GM12878 (cell line): ENCODE measurements at regions not wholly inside any gene's neighbourhood (a gene's known extent, or its start where the extent isn't known, plus 50 kb on each side); places are given as distances from the start of the nearest gene placed in this dataset.

ENCODE experiments used
- ATAC-seq: fragments of 200-7000 bp; cut with Tn5 transposase; 3 replicates; pipeline ENCODE4 v1.9.1; 2020; ENCODE audit warnings: mild to moderate bottlenecking, moderate library complexity
- BruUV-seq: library from RNA; stranded (reverse); fragments of 400-500 nt; replicated peaks from 2 replicates; lab custom pipeline; 2021; lab: Mats Ljungman, UMichigan
- CTCF ChIA-PET: fragments of 300-600 bp; sonication (Branson Sonifier 250); formaldehyde crosslinking; extraction: SDS; loops from one replicate; lab custom pipeline; 2021; ENCODE audit warnings: inconsistent platforms; lab: Yijun Ruan, JAX
- POLR2A ChIA-PET: fragments of 350-600 bp; formaldehyde crosslinking; extraction: SDS; loops from one replicate; lab custom pipeline; 2021; ENCODE audit warnings: inconsistent platforms; lab: Charles Lee
- RAD21 ChIA-PET: fragments of 300-600 bp; sonication (Branson Sonifier 250); formaldehyde crosslinking; loops from one replicate; lab custom pipeline; 2023; ENCODE audit warnings: antibody characterized with exemption; ENCODE audit not compliant: unreplicated experiment; lab: Charles Lee
- SMC1A ChIA-PET: fragments of 300-600 bp; sonication (Branson Sonifier 250); formaldehyde crosslinking; loops from one replicate; lab custom pipeline; 2023; ENCODE audit not compliant: unreplicated experiment, uncharacterized antibody; lab: Charles Lee
- DNase-seq: peaks from one replicate; pipeline ENCODE4 v3.0.0-alpha.2; 2011; ENCODE audit warnings: low read depth, low spot score
- FAIRE-seq: peaks from 3 replicates; lab custom pipeline; 2011; peaks lifted over from hg19 to GRCh38; lab: Jason Lieb, UNC
- H2AFZ ChIP-seq: 2 replicates; pipeline ENCODE4 v1.6.0; 2011; ENCODE audit warnings: low read depth, low read length, control low read depth; ENCODE audit not compliant: control insufficient read depth
- H3K27ac ChIP-seq: 2 replicates; pipeline ENCODE4 v1.5.1; 2011; ENCODE audit warnings: control low read depth; ENCODE audit not compliant: control insufficient read depth, insufficient read depth
- H3K27me3 ChIP-seq, 2 experiments: replicated peaks in 1 of 2; 2 replicates each; pipeline versions ENCODE4 v1.6.0 to v1.6.1; 2011; ENCODE audit warnings: low read length in 1 of 2; ENCODE audit not compliant: control insufficient read depth in 2 of 2, insufficient read depth in 2 of 2
- H3K36me3 ChIP-seq, 2 experiments: 2 replicates each; pipeline ENCODE4 v1.5.1; 2011; ENCODE audit warnings: low read length in 1 of 2; ENCODE audit not compliant: control insufficient read depth in 2 of 2, insufficient read depth in 2 of 2
- H3K4me1 ChIP-seq: 2 replicates; pipeline ENCODE4 v1.6.1; 2011; ENCODE audit warnings: mild to moderate bottlenecking, low read length, moderate library complexity, mixed read lengths; ENCODE audit not compliant: control insufficient read depth, insufficient read depth
- H3K4me2 ChIP-seq: 2 replicates; pipeline ENCODE4 v1.6.0; 2011; ENCODE audit warnings: control low read depth; ENCODE audit not compliant: control insufficient read depth, insufficient read depth
- H3K4me3 ChIP-seq: fragments of 200-600 bp; sonication (generic); 2 replicates; pipeline ENCODE4 v1.5.1; 2016
- H3K79me2 ChIP-seq: 2 replicates; pipeline ENCODE4 v1.6.0; 2011; ENCODE audit warnings: low read length; ENCODE audit not compliant: control insufficient read depth, insufficient read depth
- H3K9ac ChIP-seq: 2 replicates; pipeline ENCODE4 v1.8.0; 2011; ENCODE audit warnings: low read length, control low read depth, mixed read lengths; ENCODE audit not compliant: control insufficient read depth, insufficient read depth
- H3K9me3 ChIP-seq: replicated peaks from 3 replicates; pipeline ENCODE4 v1.5.1; 2011; ENCODE audit warnings: mild to moderate bottlenecking, low read length; ENCODE audit not compliant: control insufficient read depth, insufficient read depth
- H4K20me1 ChIP-seq: 2 replicates; pipeline ENCODE4 v1.6.0; 2011; ENCODE audit not compliant: control insufficient read depth, insufficient read depth
- BHLHE40 ChIP-seq, 2 experiments: fragments of 450-650 bp in 1 of 2; IDR thresholded peaks; 2 replicates each; pipeline ENCODE4 v1.6.1; 2011 to 2017; ENCODE audit warnings: low read depth in 2 of 2, borderline replicate concordance in 1 of 2, improper control_type of control experiment in 1 of 2, low read length in 1 of 2, mild to moderate bottlenecking in 1 of 2
- CREM ChIP-seq: IDR thresholded peaks from 2 replicates; pipeline ENCODE4 v1.6.1; 2014; ENCODE audit warnings: antibody characterized with exemption, low read depth
- FOXK2 ChIP-seq: fragments of 450-650 bp; IDR thresholded peaks from 2 replicates; pipeline ENCODE4 v1.6.1; 2017; ENCODE audit warnings: mild to moderate bottlenecking, moderate library complexity
- HDGF ChIP-seq: fragments of 450-650 bp; IDR thresholded peaks from 2 replicates; pipeline ENCODE4 v1.6.1; 2016; ENCODE audit warnings: antibody characterized with exemption
- IKZF2 ChIP-seq, 2 experiments: fragments of 450-650 bp; IDR thresholded peaks; 2 replicates each; pipeline ENCODE4 v1.6.1; 2017; ENCODE audit warnings: mild to moderate bottlenecking in 2 of 2, moderate library complexity in 2 of 2
- LARP7 ChIP-seq: fragments of 450-650 bp; IDR thresholded peaks from 2 replicates; pipeline ENCODE4 v1.6.1; 2017; ENCODE audit warnings: mild to moderate bottlenecking
- MYB ChIP-seq: fragments of 150-350 bp; IDR thresholded peaks from 2 replicates; pipeline ENCODE4 v1.6.1; 2014; ENCODE audit warnings: mild to moderate bottlenecking, low read depth, low read length, borderline replicate concordance
- NR2C1 ChIP-seq: fragments of 450-650 bp; IDR thresholded peaks from 2 replicates; pipeline ENCODE4 v1.6.1; 2017; ENCODE audit warnings: antibody characterized with exemption, mild to moderate bottlenecking, moderate library complexity
- NR2F1 ChIP-seq: fragments of 450-650 bp; conservative IDR thresholded peaks from 2 replicates; pipeline ENCODE4 v1.6.1; 2017; ENCODE audit warnings: mild to moderate bottlenecking
- RFX5 ChIP-seq: IDR thresholded peaks from 2 replicates; pipeline ENCODE4 v1.6.1; 2011; ENCODE audit warnings: low read depth, low read length, improper control_type of control experiment
- STAT1 ChIP-seq: fragments of 450-650 bp; conservative IDR thresholded peaks from 2 replicates; pipeline ENCODE4 v1.6.1; 2014; ENCODE audit warnings: antibody characterized with exemption, mild to moderate bottlenecking
- ZSCAN29 ChIP-seq: fragments of 450-650 bp; IDR thresholded peaks from 2 replicates; pipeline ENCODE4 v1.6.1; 2017; ENCODE audit warnings: mild to moderate bottlenecking, moderate library complexity
- WGBS: methylation state at CpG from one replicate; pipeline ENCODE4 v1.1.6; 2016; ENCODE audit warnings: low lambda C conversion rate; ENCODE audit not compliant: insufficient replicate concordance, insufficient coverage; ENCODE audit errors: missing lambda C conversion rate; 5-methylcytosine and 5-hydroxymethylcytosine counted together
- in situ Hi-C: fragments of 300-500 bp; cut with MboI; formaldehyde crosslinking; loops from 9 replicates; pipeline ENCODE4 v1.14.3; 2018; ENCODE audit warnings: mixed read lengths
- intact Hi-C: fragments of 100-400 bp; cut with micrococcal nuclease; formaldehyde crosslinking; loops from one replicate; pipeline ENCODE4 v1.14.2; 2022; ENCODE audit not compliant: unreplicated experiment
- TF ChIP-seq, protein P1 (sequence below): fragments of 450-650 bp; formaldehyde crosslinking; IDR thresholded peaks from 2 replicates; pipeline ENCODE4 v1.4.0; 2022; ENCODE audit warnings: mild to moderate bottlenecking, moderate library complexity
- TF ChIP-seq, protein P2 (sequence below): IDR thresholded peaks from 2 replicates; pipeline ENCODE4 v1.6.1; 2012; ENCODE audit warnings: low read depth, low read length, improper control_type of control experiment

DNA sequence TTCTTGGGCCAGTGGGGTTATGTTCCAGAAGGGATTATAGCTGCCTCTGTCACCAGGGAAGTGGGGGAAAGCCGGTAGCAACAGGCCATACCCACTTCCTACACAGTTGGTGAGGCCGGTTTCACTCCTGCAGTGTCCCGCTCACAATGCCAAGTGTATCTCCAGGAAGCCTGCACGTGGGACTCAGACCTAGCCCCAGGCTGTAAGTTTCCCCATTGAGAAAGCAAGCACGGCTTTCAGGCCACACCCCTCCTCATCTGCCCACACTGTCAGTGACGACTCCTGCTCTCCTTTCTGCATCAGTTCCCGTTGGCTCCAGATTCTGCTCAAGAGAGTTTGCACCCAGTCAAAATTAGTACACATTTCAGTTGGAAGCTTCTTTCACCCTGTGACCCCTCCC, 51.6 kb upstream of the CPOX start:
- H3K9me3 ChIP-seq, result peaks cover 17% of the 10 kb centered on the region; the same call in 2 of the 3 replicates
- no peak overlapping the region for H3K27ac ChIP-seq
- ChIA-PET SMC1A (interaction anchor here (1.1 to 1.8 kb wide), 6 partner anchors 13 to 623 kb away, joined by 3 to 10 read pairs (median 6); no protein-coding TSS in a partner anchor), RAD21 (interaction anchor here (1.0 to 1.1 kb wide), 2 partner anchors 32 to 43 kb away, joined by 3 to 5 read pairs; no protein-coding TSS in a partner anchor), CTCF (interaction anchor here (0.6 to 6.6 kb wide), 4 partner anchors 12 to 90 kb away, joined by 3 to 43 read pairs (median 7); no protein-coding TSS in a partner anchor), POLR2A (interaction anchor here (0.9 kb wide), 1 partner anchor 82 kb away, joined by 3 read pairs; no protein-coding TSS in a partner anchor)
- H2AFZ ChIP-seq, result no peak overlapping the region
- DNase-seq (no peak), ATAC-seq (peak; percentile 55), FAIRE-seq (no peak)
- in situ Hi-C loops (no loop called here), intact Hi-C loops (no loop called here)
- H3K9ac ChIP-seq, result no peak overlapping the region
- peaks cover 31% of the 10 kb centered on the region for H3K4me1 ChIP-seq
- H3K36me3 ChIP-seq, result no peaks in the 10 kb centered on the region
- BruUV-seq, result no TSS peak
- no peaks in the 10 kb centered on the region for H4K20me1 ChIP-seq
- no peak overlapping the region for H3K4me2 ChIP-seq
- no peaks in the 10 kb centered on the region for H3K79me2 ChIP-seq
- no peaks in the 10 kb centered on the region for H3K27me3 ChIP-seq
- TF ChIP-seq MYB (no peak), FOXK2 (no peak), BHLHE40 (IDR thresholded peaks at IDR 0.05; ENCODE audit: borderline replicate concordance in 1 of 2, low read depth in 2 of 2, low read length in 1 of 2) (no peak), ZSCAN29 (no peak), NR2F1 (no peak), IKZF2 (IDR thresholded peaks at IDR 0.05) (no peak), LARP7 (no peak), CREM (no peak), NR2C1 (no peak), STAT1 (no peak), RFX5 (no peak), HDGF (no peak)
- TF ChIP-seq, protein P1, sequence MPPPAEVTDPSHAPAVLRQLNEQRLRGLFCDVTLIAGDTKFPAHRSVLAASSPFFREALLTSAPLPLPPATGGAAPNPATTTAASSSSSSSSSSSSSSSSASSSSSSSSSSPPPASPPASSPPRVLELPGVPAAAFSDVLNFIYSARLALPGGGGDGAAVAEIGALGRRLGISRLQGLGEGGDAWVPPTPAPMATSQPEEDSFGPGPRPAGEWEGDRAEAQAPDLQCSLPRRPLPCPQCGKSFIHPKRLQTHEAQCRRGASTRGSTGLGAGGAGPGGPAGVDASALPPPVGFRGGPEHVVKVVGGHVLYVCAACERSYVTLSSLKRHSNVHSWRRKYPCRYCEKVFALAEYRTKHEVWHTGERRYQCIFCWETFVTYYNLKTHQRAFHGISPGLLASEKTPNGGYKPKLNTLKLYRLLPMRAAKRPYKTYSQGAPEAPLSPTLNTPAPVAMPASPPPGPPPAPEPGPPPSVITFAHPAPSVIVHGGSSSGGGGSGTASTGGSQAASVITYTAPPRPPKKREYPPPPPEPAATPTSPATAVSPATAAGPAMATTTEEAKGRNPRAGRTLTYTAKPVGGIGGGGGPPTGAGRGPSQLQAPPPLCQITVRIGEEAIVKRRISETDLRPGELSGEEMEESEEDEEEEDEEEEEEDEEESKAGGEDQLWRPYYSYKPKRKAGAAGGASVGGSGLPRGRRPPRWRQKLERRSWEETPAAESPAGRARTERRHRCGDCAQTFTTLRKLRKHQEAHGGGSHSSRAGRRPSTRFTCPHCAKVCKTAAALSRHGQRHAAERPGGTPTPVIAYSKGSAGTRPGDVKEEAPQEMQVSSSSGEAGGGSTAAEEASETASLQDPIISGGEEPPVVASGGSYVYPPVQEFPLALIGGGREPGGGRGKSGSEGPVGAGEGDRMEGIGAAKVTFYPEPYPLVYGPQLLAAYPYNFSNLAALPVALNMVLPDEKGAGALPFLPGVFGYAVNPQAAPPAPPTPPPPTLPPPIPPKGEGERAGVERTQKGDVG (CRISPR knock-in tag), result no peak
- TF ChIP-seq, protein P2, sequence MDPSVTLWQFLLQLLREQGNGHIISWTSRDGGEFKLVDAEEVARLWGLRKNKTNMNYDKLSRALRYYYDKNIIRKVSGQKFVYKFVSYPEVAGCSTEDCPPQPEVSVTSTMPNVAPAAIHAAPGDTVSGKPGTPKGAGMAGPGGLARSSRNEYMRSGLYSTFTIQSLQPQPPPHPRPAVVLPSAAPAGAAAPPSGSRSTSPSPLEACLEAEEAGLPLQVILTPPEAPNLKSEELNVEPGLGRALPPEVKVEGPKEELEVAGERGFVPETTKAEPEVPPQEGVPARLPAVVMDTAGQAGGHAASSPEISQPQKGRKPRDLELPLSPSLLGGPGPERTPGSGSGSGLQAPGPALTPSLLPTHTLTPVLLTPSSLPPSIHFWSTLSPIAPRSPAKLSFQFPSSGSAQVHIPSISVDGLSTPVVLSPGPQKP, result no peak
- TF ChIP-seq, all 136 proteins: peak for 0
- H3K4me3 ChIP-seq, result no peak overlapping the region
- 75% methylated on average over 7 of the region's 7 CpGs for WGBS
